Gastroesophageal sphincter (tissue), 3 donors: ENCODE measurements at regions not wholly inside any gene's neighbourhood (a gene's known extent, or its start where the extent isn't known, plus 50 kb on each side); places are given as distances from the start of the nearest gene placed in this dataset.

Source experiments
- EP300 ChIP-seq: sonication (generic); formaldehyde crosslinking; IDR thresholded peaks from one replicate; pipeline ENCODE4 v1.6.1; 2017; ENCODE audit warnings: antibody characterized with exemption, mild to moderate bottlenecking
- POLR2A ChIP-seq, 2 donors: fragments of 450-650 bp; IDR thresholded peaks; one replicate each; pipeline ENCODE4 v1.6.1; 2017; ENCODE audit warnings: antibody characterized with exemption in 2 of 2, mild to moderate bottlenecking in 2 of 2, moderate library complexity in 1 of 2
- POLR2AphosphoS5 ChIP-seq: sonication (generic); formaldehyde crosslinking; IDR thresholded peaks from one replicate; pipeline ENCODE4 v1.6.1; 2017; ENCODE audit warnings: antibody characterized with exemption
- TF ChIP-seq, protein P1 (sequence below), 4 experiments: fragments of 200-600 bp in 2 of 4; fragments of 450-650 bp in 2 of 4; sonication (generic) in 1 of 4; IDR thresholded peaks; one replicate each; pipeline ENCODE4 v1.5.1; 2017 to 2019; ENCODE audit warnings: antibody characterized with exemption in 4 of 4, mild to moderate bottlenecking in 2 of 4, moderate library complexity in 2 of 4

DNA sequence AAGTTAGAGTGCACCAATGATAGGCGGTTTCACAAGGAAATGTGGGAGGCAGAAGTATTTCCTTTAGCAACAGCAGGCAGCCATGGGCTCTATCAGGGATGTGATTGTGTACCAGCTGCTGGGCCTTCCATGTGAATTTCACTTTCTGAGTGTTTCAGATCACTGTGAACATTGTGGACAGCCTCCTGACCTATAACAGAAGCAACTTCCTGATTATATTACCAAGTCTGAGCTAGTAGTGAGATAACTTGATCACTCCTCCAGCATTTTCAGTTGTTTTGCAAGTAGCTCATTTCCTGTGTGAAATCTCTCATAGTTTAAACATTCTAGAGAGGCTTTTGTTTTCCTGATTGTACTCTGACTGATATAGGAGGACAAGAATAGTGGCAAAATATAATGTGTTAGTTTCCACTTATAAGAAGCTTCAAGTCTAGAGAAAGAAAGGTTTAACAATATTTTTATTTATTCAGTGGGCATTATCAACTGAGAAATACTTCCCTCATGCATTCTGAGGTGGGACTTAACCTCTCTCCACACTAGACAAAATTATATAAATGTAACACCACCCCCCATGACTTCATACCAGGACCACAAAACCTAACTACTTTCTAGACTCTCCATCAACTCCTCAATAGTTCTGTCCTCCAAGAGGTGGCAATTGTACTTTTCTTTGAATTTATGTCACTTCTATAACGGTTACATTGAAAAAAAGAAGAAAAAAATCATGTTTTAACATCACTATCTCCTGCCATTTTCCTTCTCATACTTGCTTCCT is 184.2 kb upstream of the LUZP2 start:
- TF ChIP-seq, protein P1, sequence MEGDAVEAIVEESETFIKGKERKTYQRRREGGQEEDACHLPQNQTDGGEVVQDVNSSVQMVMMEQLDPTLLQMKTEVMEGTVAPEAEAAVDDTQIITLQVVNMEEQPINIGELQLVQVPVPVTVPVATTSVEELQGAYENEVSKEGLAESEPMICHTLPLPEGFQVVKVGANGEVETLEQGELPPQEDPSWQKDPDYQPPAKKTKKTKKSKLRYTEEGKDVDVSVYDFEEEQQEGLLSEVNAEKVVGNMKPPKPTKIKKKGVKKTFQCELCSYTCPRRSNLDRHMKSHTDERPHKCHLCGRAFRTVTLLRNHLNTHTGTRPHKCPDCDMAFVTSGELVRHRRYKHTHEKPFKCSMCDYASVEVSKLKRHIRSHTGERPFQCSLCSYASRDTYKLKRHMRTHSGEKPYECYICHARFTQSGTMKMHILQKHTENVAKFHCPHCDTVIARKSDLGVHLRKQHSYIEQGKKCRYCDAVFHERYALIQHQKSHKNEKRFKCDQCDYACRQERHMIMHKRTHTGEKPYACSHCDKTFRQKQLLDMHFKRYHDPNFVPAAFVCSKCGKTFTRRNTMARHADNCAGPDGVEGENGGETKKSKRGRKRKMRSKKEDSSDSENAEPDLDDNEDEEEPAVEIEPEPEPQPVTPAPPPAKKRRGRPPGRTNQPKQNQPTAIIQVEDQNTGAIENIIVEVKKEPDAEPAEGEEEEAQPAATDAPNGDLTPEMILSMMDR (IDR thresholded peaks at IDR 0.05): no peak
- no peak for TF ChIP-seq POLR2AphosphoS5
- TF ChIP-seq POLR2A (IDR thresholded peaks at IDR 0.05): no peak
- TF ChIP-seq EP300: no peak
